ENCODE measurements at regions not wholly inside any gene's neighbourhood (a gene's known extent, or its start where the extent isn't known, plus 50 kb on each side); places are given as distances from the start of the nearest gene placed in this dataset.
"Not testable (repeated sequence)": the region's sequence is repeated elsewhere in the genome, so short reads cannot be mapped to it uniquely, and the experiment has no call there.

GRCh38 chr4:19213388-19213787 is 1038.3 kb upstream of the SLIT2 start:
- no peak for TF ChIP-seq CTCF (IDR thresholded peaks at IDR 0.05; ENCODE audit: low read depth, low read length, missing control alignments)
- no peak overlapping the region for H3K4me3 ChIP-seq (ENCODE audit: low read depth, low read length)
- DNase-seq (ENCODE audit: low read depth) = no peak

- TF ChIP-seq CTCF (IDR thresholded peaks at IDR 0.05; ENCODE audit: low read depth, low read length, missing control alignments) = no peak
- DNase-seq (ENCODE audit: low read depth) = no peak
- H3K4me3 ChIP-seq (ENCODE audit: low read depth, low read length) = no peak overlapping the region
These were observed 1045.9 kb upstream of the SLIT2 start for GRCh38 chr4:19205853-19206252.

GRCh38 chr4:19197838-19198237 is 1053.9 kb upstream of the SLIT2 start:
- not testable (repeated sequence) for H3K4me3 ChIP-seq (ENCODE audit: low read depth, low read length); DNase-seq (ENCODE audit: low read depth)

- H3K4me3 ChIP-seq (ENCODE audit: low read depth, low read length) = no peak overlapping the region
- no peak for TF ChIP-seq CTCF (IDR thresholded peaks at IDR 0.05; ENCODE audit: low read depth, low read length, missing control alignments)
- DNase-seq (ENCODE audit: low read depth) = no peak
These were observed 1056.0 kb upstream of the SLIT2 start for GRCh38 chr4:19195696-19196095.

GRCh38 chr4:19194672-19195071 is 1057.0 kb upstream of the SLIT2 start:
- no peak for DNase-seq (ENCODE audit: low read depth)
- H3K4me3 ChIP-seq (ENCODE audit: low read depth, low read length) = no peak overlapping the region
- TF ChIP-seq CTCF (IDR thresholded peaks at IDR 0.05; ENCODE audit: low read depth, low read length, missing control alignments) = no peak

GRCh38 chr4:19193274-19193981 is 1058.3 kb upstream of the SLIT2 start:
- DNase-seq (ENCODE audit: low read depth) = no peak

GRCh38 chr4:19191979-19192650 is 1059.6 kb upstream of the SLIT2 start:
- TF ChIP-seq CTCF (IDR thresholded peaks at IDR 0.05; ENCODE audit: low read depth, low read length, missing control alignments) = no peak
- no peak for DNase-seq (ENCODE audit: low read depth)
- no peak overlapping the region for H3K4me3 ChIP-seq (ENCODE audit: low read depth, low read length)

More at GRCh38 chr4:19193274-19193981, 1058.3 kb upstream of the SLIT2 start:
- TF ChIP-seq CTCF (IDR thresholded peaks at IDR 0.05; ENCODE audit: low read depth, low read length, missing control alignments) = no peak
- no peak overlapping the region for H3K4me3 ChIP-seq (ENCODE audit: low read depth, low read length)

Data from GM12864 (cell line).